ENCODE measurements at regions not wholly inside any gene's neighbourhood (a gene's known extent, or its start where the extent isn't known, plus 50 kb on each side); places are given as distances from the start of the nearest gene placed in this dataset.
"Not testable (repeated sequence)": the region's sequence is repeated elsewhere in the genome, so short reads cannot be mapped to it uniquely, and the experiment has no call there.

DNA sequence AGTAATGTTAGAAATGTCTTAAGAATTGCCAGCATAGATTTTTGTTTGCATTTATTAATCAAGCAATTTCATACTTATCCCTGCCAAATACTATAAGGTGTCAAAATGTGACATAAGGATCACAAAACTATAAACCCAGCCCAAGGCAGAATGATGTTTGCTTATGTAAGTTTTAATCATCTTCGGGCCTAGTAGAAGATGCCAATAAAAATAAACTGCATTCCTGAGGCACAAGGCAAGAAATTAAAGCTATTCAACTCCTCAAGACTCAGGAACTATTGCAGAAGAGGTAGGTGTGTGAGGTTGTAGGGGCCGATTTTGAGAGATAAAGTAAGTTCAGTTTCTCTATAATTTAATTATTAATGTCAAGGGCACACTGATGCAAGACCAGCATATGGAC lies 189.4 kb upstream of the AHR start:
- DNase-seq (ENCODE audit: low read depth, low spot score) = peak; percentile 14
- H3K27ac ChIP-seq = no peak overlapping the region

DNA sequence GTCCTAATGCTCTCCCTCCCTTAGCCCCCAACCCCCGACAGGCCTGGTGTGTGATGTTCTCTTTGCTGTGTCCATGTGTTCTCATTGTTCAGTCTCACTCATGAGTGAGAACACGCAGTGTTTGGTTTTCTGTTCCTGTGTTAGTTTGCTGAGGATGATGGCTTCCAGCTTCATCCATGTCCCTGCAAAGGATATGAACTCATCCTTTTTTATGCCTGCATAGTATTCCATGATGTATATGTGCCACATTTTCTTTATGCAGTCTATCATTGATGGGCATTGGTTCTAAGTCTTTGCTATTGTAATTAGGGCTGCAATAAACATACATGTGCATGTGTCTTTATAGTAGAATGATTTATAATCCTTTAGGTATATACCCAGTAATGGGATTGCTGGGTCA lies 184.7 kb upstream of the AHR start:
- not testable (repeated sequence) for H3K27ac ChIP-seq; DNase-seq (ENCODE audit: low read depth, low spot score)

DNA sequence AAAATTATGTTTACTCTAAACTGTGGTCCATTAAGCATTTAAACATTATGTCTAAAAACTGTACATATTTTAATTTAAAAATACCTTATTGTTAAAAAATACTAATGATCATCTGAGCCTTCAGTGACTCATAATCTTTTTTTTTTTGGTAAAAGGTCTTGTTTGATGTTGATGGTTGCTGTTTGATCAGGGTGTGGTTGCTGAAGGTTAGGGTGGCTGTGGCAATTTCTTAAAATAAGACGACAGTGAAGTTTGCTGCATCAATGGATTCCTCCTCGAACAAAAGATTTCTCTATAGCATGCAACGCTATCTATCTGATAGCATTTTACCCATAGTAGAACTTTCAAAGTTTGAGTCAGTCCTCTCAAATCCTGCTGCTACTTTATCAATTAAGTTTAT lies 180.0 kb upstream of the AHR start:
- H3K27ac ChIP-seq = no peak overlapping the region
- no peak for DNase-seq (ENCODE audit: low read depth, low spot score)

DNA sequence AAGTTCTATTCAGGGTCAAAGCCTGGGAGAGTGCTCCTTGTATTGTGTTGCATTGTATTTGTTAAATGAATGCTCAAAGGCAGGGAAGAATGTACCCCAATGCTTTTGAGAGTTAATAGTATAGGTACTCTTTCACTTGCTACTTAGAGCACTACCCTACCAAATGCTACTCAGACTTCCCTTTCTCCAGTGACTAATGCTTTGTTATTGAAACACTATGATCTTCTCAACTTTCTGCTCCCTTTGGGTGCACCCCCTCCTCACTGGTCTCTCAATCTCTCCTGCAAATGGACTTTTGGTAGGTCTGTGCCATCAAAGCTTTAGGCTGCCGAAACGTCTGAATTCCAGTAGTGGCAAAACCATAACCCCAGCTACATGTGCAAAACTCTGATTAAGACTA lies 177.7 kb upstream of the AHR start:
- DNase-seq (ENCODE audit: low read depth, low spot score) = no peak
- H3K27ac ChIP-seq = no peak overlapping the region

DNA sequence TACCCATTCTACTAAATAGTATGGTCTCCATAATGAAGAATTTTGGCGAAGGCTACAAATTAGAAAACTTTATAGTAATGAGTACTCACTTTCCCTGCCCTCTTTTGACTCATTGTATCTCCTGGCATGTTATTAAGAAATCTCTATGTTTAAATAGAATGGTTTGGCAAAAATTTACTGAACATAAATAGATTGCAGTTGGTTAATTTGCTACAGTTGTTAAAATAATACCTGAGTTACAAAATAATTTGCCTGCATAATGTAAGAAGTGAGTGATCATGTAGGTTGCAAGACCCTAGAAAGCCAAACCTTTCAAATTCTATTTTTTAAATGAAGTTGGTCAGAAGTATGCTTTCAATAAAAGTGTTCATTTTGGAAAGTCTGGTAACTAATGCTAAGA lies 176.8 kb upstream of the AHR start:
- H3K27ac ChIP-seq = no peak overlapping the region
- DNase-seq (ENCODE audit: low read depth, low spot score) = no peak

DNA sequence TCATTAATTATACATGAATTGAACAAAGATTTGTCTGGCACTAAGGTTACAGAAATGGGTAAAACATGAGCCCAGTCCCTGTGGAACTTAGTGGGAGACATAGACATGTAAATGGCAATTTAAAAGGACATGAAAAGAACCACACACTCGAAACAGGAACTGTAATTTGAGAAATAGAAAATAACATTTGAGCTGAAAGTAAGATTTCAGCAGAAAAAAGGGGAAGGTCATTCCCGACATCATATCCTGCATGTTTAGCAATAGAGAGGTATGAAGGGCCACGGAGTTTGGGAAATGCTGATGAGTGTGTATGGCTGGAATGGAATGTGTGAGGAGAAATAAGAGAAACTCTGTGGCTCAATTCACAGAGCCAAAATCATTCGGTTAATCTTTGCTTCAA lies 175.4 kb upstream of the AHR start:
- DNase-seq (ENCODE audit: low read depth, low spot score) = no peak
- no peak overlapping the region for H3K27ac ChIP-seq

DNA sequence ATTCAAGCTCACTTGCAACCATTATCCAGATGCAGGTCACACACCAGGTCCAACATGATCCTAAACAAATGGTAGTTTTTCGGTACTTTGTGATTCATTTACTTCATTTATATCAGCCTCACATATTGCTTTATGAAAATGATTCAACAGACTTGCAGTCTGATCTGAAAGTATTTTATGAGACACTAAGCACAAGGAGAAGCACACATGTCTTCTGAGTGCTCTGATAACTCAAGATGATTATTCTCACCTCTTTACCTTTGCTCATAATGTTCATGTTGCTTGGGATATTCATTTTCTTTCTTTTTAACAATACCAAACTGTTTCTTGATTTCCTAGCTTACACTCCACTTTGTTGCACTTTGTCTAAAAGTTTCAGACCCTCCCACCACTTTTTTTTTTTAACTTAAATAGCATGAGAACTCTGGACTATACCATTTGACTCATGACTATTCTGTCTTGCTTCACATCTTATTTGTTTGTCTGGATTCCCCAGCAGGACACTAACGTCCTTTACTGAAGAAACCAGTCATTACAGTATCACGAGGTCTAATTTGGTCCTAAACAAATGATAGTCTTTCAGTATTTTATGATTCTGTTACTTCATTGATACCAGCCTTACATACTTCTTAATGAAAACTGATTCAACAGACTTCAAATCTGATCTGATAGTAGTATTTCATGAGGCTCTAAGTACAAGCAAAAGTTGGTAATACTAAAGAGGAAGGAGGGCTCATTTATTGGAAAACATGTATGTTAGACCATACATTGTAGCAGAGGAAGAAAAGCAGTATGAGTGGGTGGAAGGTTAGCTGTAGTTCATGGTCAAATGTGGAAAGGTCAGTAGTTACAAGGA lies 171.8 kb upstream of the AHR start:
- H3K27ac ChIP-seq = no peak overlapping the region
- no peak for DNase-seq (ENCODE audit: low read depth, low spot score)

DNA sequence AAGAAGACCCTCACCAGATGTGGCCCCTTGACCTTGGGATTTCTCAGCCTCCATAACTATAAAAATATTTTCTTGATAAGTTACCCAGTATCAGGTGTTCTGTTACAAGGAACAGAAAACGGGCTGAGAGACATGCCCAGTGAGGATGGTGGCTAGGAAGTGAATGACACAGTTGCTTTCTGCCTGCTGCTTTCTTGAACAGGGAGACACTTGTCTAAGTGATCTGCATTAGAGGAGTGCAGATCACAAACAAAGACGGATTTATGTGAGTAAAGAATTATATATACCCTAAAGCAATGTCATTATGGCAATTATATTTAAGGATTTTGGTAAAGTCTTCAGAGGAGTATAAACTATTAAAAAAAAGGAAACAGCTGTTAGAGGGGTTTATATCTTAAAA lies 169.2 kb upstream of the AHR start:
- no peak overlapping the region for H3K27ac ChIP-seq
- DNase-seq (ENCODE audit: low read depth, low spot score) = no peak

DNA sequence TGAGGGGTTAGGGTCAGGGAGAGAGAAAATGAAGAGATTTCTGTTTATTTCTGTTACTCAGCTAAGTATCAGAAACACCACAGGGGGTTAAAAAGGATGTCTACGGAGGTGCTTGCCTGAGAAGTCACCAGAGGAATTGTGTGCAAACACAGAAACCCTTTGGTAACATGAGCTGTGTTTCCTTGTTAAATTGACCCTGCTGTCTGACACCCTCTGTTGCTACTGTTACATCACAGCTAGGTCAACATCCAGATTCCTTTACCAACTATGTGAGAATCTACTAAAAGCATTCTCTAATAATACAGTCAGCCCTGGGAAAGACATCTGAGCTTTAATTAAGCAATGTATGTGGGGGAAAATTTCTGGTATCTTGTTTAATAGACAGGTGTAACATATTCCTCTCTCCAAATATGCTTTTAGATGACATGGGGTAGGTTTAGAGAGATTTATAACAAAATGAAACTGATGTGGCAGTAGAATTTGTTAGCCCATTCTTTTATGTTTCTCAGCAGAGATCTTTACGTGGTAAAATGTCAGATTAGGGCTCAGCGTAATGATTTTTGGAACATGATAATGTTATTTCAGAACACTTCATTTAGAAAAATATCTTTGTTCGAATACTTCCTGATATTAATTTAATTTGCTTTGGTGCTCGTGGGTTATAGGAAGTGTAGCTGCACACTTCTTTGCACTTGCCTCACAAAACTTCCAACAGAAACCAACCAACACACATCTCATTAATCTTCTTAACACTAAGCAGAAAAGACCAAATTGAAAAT lies 168.0 kb upstream of the AHR start:
- H3K27ac ChIP-seq = no peak overlapping the region
- DNase-seq (ENCODE audit: low read depth, low spot score) = peak; percentile 44

DNA sequence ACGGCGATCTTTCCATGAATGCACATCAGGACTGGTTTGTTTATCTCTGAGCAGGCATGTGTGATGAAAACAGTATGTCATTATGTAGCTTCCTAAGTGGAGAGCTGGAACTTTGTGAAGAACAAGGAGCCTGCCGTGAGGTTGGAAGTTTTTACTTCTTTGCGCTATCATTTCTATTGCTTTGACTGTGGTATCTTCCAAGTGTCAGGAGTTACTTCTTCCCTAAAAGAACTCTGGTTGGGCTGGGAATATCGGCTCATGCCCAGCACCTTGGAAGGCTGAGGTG lies 167.4 kb upstream of the AHR start:
- no peak overlapping the region for H3K27ac ChIP-seq
- no peak for DNase-seq (ENCODE audit: low read depth, low spot score)

DNA sequence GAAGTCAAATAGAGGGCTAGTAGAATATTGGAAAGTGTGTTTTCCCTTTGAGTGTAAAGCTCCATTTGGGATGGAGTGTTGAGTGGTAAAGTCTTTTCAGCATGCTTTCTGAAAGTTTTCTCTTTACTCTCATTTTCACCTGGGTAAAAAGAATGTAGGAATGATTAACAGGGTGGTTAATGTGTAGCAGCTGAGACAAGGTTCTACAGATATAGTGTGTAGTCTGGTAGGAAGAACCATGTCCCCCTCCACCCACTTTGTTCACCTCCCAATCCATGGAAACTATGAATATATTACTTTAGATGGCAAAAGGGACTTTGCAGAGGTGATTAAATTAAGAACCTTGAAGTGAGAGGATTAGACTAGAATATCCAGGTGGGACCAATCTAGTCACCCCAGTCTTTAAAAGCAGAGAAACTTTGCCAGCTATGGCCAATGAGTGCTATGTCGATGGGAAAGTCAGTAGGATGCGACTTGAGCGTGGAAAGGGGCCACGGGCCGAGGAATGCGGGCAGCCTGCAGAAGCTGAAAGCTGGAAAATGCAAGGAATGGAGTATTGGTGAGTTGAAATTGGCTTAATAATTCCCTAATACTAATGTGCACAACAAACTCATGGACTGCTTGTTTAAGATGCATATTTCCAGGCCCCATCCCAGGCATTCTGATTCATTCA lies 166.3 kb upstream of the AHR start:
- no peak for DNase-seq (ENCODE audit: low read depth, low spot score)
- no peak overlapping the region for H3K27ac ChIP-seq

DNA sequence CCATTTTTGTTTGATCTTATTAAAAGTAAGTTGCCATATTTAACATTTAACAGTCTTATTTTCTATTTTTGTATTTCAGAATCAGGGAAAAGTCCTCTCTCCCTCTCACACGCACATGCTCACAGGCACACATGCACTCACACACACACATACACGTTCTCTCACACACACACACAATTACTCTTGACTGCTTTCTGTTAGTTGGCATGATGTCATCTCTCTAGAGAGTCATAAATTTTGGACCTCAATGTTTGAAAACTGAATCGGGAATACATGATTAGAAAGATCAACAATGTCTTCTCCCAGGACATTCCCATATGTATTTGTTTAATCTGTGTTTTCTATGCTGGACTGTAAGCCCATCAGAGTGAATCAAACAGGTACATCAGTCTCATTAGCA lies 165.7 kb upstream of the AHR start:
- DNase-seq (ENCODE audit: low read depth, low spot score) = no peak
- H3K27ac ChIP-seq = no peak overlapping the region

DNA sequence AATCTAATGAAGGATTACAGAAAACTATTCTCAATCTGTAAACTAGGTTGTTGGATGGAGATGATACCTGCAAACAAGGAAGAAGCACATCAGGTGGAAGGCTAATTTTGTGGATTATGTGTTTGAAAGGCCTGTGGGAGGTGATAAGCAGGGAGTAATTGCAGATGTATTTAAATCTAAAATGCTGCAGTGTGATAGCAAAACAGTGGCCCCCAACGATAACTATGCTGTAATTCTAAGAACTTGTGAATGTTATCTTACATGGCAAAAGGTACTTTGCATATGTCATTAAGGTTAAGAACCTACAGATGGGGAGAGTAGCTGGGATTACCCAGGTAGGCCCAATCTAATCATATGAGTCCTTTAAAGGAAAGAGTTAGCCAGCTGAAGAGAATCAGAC lies 164.5 kb upstream of the AHR start:
- no peak overlapping the region for H3K27ac ChIP-seq
- DNase-seq (ENCODE audit: low read depth, low spot score) = no peak

DNA sequence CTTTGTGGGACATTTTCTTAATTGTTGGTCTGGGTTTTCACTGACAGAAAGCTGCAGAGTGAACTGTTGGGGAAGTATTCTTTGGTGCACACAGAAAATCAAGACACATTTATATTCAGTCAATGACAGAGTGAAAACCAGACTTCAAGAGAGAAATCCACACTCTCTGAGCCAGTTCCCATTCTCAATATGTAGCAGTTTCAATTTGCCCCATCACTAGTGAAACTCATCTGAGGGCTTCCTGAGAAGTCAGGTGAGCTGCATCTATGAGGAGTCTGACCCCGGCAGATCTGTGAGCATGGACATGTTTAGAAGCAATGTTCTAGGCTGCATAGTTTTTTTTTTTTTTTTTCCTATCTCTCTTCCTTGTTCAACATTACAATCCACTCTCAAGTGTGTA lies 163.7 kb upstream of the AHR start:
- DNase-seq (ENCODE audit: low read depth, low spot score) = no peak
- no peak overlapping the region for H3K27ac ChIP-seq

DNA sequence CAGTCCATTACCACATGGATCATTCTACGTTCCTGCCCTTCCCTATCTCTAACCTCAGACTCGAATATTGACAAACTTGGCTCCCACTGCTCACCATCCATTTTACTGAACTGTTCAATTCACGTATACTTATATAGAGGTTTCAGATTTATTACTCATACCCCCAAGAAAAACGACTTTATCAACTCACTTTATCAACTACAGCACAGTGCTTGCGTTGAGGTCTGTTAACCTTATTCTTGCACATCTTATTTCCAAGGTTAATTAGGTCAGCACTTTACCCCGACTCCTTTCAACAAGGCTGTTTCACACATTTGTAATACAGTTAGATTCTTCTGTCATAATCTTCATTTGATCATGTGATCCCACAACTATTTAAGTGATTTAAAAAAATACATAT lies 162.3 kb upstream of the AHR start:
- H3K27ac ChIP-seq = no peak overlapping the region
- DNase-seq (ENCODE audit: low read depth, low spot score) = no peak

DNA sequence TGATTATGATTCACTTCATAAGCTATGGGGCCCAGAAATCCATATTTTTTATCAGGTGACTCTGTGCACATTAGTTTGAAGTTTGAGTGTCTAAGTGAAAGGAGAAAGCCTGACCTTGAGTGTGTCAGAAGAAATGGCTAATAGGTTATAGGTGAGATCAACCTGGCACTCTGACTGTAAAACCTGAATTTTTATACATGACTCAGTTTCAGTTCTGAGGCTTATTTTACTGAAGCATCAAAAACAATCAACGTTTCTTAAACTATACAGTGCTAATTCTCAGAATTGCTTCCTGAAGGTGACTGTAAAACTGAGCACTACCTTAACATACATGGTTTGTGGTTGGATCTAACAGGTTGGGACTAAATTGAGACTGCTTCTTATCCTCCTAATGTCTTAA lies 159.4 kb upstream of the AHR start:
- no peak for DNase-seq (ENCODE audit: low read depth, low spot score)
- H3K27ac ChIP-seq = peak overlapping the region; percentile 37

DNA sequence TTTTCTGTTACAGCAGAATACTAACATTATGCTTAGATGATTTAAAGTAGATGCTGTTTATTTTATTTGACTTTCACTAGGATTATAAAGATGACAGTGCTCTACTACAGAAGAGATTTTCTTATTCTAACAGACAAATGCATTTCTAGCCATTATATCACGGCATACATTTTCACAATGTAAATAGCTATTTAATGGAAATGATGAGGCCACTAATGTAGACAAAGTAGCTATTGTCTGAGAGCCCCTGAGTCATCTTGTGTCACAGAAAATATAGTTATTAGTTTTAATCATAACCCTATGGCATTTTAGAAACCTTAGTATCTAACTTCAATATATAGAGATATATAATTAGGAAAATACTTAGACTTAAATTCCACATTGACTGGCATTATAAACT lies 158.0 kb upstream of the AHR start:
- H3K27ac ChIP-seq = peak overlapping the region; percentile 37
- DNase-seq (ENCODE audit: low read depth, low spot score) = no peak

DNA sequence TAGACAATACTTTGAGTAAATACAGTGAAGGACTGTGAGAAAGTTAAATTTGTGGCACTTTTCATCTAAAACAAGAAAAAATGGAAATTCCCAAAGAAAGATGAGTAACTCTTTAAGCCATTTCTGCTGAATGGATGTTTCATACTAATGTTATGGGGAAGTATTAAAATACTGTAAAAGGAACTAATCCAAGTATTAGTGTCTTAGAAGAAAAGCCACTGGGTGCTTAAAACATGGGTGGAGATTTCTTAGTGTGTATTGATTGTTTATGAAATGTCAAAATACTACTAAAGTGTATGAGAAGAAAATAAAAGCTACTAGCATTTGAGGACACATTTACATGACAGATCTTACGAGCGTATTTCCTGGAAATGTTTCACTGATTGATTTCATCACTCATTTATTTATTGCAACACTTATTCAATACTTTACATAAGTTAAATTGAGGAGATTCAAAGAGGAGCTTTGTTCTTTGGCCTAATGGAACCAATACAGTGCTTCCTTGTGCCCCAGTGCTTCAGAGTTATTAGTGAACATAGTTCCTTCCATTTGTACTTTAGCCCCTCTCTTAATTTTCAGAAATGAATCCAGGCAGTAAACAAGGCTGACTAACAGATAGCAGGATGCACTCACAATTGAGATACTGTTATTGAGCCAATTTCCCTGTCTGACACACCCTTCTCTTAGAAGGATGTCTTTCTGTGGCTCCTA lies 155.5 kb upstream of the AHR start:
- no peak for DNase-seq (ENCODE audit: low read depth, low spot score)
- H3K27ac ChIP-seq = peak overlapping the region; percentile 46

DNA sequence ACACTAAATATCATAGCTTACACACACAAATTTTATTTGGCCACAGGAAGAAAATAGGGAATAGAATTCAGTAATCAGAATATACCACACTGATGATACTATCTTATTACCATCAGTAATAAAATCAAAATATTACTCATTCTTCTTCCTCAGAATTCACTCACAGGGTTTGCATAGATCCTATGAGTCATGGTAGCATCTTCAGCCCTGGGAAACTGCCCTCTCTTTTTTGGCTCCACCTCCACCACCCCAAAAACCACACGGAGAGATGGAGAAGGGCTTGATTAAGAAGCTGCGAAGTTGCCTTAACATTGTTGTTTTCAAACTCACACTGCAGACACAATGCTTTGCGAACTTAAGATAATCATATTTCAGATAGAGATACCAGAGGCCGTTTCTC lies 154.1 kb upstream of the AHR start:
- DNase-seq (ENCODE audit: low read depth, low spot score) = no peak
- no peak overlapping the region for H3K27ac ChIP-seq

DNA sequence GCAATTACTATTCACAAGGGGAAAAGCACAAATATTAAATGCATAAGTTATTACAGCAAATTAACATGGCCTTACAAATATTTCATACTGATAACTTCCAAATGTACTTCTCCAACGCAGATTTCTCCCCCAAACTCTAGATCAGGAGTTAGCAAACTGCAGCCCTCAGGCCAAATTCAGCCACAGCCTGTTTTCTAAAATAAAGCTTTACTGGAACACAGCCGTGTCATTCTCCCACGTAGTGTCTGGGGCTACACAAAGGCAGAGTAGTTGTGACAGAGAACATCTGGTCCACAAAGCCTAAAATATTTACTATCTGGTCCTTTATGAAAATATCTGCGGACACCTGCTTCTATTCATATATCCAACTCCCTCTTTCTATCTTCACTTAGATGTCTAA lies 151.8 kb upstream of the AHR start:
- H3K27ac ChIP-seq = no peak overlapping the region
- no peak for DNase-seq (ENCODE audit: low read depth, low spot score)

DNA sequence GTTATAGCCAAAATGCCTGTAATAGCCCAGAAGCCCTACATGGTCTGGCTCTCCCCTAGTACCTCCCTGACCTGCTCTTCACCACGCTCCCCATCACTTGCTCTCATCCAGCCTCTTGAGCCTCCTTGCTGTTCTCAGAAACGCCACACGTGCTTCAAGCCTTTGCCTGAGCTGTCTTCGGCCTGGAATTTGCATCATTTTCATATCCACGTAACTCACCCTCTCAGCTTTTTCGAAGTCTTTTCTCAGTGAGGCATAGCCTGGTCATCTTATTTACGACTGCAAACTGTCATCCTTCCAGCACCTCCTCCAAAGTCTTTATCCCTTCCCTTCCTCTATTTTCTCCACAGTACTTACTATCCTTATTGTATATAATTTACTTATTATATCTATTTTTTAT lies 151.0 kb upstream of the AHR start:
- DNase-seq (ENCODE audit: low read depth, low spot score) = no peak
- H3K27ac ChIP-seq = no peak overlapping the region

Measured in epithelial cell of prostate (primary cell).